Upper lobe of left lung (tissue), 4 donors: ENCODE measurements at regions not wholly inside any gene's neighbourhood (a gene's known extent, or its start where the extent isn't known, plus 50 kb on each side); places are given as distances from the start of the nearest gene placed in this dataset.

Source experiments
- EP300 ChIP-seq, 4 donors: sonication (generic); formaldehyde crosslinking; IDR thresholded peaks; one replicate each; pipeline ENCODE4 v1.5.1; 2017; ENCODE audit warnings: antibody characterized with exemption in 4 of 4, control low read depth in 2 of 4
- POLR2A ChIP-seq, 4 donors: fragments of 450-650 bp; IDR thresholded peaks; one replicate each; pipeline ENCODE4 v1.5.1; 2016 to 2017; ENCODE audit warnings: antibody characterized with exemption in 4 of 4, mild to moderate bottlenecking in 2 of 4
- TF ChIP-seq, protein P1 (sequence below), 6 experiments: fragments of 450-650 bp in 4 of 6; fragments of 200-600 bp in 2 of 6; sonication (generic) in 2 of 6; IDR thresholded peaks; one replicate each; pipeline ENCODE4 v1.5.1; 2016 to 2019; ENCODE audit warnings: antibody characterized with exemption in 6 of 6

DNA sequence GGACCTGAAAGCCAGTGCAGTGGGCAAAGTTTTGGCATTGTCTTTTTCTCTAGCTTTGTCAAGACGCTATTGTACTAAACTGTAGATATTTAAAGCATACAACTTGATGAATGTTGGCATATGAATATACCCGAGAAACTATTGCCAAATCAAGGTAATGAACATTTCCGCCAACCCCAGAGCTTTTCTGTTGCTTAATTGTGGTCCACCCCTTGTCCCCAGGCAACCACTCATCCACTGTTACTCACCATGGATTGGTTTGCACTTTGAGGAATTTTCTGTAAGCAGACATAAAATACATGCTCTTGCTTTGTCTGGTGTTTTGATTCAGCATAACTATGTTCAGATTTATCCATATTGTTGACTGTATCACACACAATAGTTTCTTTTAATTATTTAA is 688.4 kb downstream of the ADCYAP1 start:
- TF ChIP-seq, protein P1, sequence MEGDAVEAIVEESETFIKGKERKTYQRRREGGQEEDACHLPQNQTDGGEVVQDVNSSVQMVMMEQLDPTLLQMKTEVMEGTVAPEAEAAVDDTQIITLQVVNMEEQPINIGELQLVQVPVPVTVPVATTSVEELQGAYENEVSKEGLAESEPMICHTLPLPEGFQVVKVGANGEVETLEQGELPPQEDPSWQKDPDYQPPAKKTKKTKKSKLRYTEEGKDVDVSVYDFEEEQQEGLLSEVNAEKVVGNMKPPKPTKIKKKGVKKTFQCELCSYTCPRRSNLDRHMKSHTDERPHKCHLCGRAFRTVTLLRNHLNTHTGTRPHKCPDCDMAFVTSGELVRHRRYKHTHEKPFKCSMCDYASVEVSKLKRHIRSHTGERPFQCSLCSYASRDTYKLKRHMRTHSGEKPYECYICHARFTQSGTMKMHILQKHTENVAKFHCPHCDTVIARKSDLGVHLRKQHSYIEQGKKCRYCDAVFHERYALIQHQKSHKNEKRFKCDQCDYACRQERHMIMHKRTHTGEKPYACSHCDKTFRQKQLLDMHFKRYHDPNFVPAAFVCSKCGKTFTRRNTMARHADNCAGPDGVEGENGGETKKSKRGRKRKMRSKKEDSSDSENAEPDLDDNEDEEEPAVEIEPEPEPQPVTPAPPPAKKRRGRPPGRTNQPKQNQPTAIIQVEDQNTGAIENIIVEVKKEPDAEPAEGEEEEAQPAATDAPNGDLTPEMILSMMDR (IDR thresholded peaks at IDR 0.05), result no peak
- TF ChIP-seq POLR2A (IDR thresholded peaks at IDR 0.05), result no peak
- no peak for TF ChIP-seq EP300 (IDR thresholded peaks at IDR 0.05)
